Effector memory CD4-positive, alpha-beta T cell (primary cell): ENCODE measurements at regions not wholly inside any gene's neighbourhood (a gene's known extent, or its start where the extent isn't known, plus 50 kb on each side); places are given as distances from the start of the nearest gene placed in this dataset.
"Not testable (repeated sequence)": the region's sequence is repeated elsewhere in the genome, so short reads cannot be mapped to it uniquely, and the experiment has no call there.

Experiments used
- DNase-seq, 3 donors: peaks; one replicate each; pipeline ENCODE4 v3.0.0-alpha.2; 2020
- H3K27ac ChIP-seq: 2 replicates; pipeline ENCODE4 v1.7.0; 2013; ENCODE audit warnings: mild to moderate bottlenecking, low read length, moderate library complexity; ENCODE audit not compliant: insufficient read depth, poor library complexity, severe bottlenecking
- H3K27me3 ChIP-seq: replicated peaks from 2 replicates; pipeline ENCODE4 v1.7.0; 2013; ENCODE audit warnings: mild to moderate bottlenecking, low read length; ENCODE audit not compliant: insufficient read depth, control insufficient read depth, poor library complexity, severe bottlenecking
- H3K36me3 ChIP-seq: 2 replicates; pipeline ENCODE4 v1.7.0; 2013; ENCODE audit warnings: mild to moderate bottlenecking, low read length, moderate library complexity; ENCODE audit not compliant: control insufficient read depth, insufficient read depth
- H3K4me1 ChIP-seq: 2 replicates; pipeline ENCODE4 v1.7.0; 2013; ENCODE audit warnings: low read length, mild to moderate bottlenecking; ENCODE audit not compliant: control insufficient read depth, insufficient read depth, poor library complexity, severe bottlenecking
- H3K4me3 ChIP-seq: 2 replicates; pipeline ENCODE4 v1.7.0; 2013; ENCODE audit warnings: low read length, low read depth, mild to moderate bottlenecking; ENCODE audit not compliant: insufficient read depth, poor library complexity, severe bottlenecking
- H3K9me3 ChIP-seq: 2 replicates; pipeline ENCODE4 v1.7.0; 2013; ENCODE audit warnings: mild to moderate bottlenecking, low read length, moderate library complexity; ENCODE audit not compliant: control insufficient read depth

DNA sequence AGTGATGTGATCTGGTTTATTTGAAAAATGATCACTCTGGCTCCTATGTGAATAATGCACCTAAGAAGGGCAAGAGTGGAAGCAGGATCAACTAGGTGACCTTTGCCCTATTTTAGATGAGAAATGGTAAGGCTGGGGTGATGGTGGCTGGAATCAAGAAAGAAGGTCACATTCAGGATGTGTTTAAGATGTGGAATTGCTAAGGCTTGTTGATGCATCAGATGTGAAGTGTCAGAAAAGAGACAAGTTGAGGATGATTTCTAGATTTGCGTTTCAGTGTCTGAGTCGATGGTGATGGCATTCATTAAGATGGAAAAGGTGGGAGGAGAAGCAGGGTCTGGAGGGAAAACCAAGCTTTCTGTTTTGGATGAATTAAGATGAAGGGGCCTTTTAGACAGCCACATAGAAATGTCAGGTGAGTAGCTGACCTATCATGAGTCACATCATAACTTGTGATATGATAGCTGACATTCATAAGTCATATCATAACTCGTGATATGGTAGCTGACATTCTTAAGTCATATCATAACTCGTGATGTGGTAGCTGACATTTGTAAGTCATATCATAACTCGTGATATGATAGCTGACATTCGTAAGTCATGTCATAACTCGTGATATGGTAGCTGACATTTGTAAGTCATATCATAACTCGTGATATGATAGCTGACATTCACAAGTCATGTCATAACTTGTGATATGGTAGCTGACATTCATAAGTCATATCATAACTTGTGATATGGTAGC lies 101.2 kb upstream of the SEC11C start:
- no peak overlapping the region for H3K4me3 ChIP-seq
- no peaks in the 10 kb centered on the region for H3K27me3 ChIP-seq
- no peak for DNase-seq
- H3K4me1 ChIP-seq: no peaks in the 10 kb centered on the region
- H3K27ac ChIP-seq: no peak overlapping the region
- no peaks in the 10 kb centered on the region for H3K36me3 ChIP-seq
- H3K9me3 ChIP-seq: no peaks in the 10 kb centered on the region

DNA sequence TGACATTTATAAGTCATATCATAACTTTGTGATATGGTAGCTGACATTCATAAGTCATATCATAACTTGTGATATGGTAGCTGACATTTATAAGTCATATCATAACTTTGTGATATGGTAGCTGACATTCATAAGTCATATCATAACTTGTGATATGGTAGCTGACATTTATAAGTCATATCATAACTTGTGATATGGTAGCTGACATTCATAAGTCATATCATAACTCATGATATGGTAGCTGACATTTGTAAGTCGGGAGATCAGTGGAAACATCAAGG lies 100.7 kb upstream of the SEC11C start:
- not testable (repeated sequence) for H3K36me3 ChIP-seq, DNase-seq, H3K4me3 ChIP-seq, H3K9me3 ChIP-seq, H3K4me1 ChIP-seq, H3K27ac ChIP-seq, H3K27me3 ChIP-seq

DNA sequence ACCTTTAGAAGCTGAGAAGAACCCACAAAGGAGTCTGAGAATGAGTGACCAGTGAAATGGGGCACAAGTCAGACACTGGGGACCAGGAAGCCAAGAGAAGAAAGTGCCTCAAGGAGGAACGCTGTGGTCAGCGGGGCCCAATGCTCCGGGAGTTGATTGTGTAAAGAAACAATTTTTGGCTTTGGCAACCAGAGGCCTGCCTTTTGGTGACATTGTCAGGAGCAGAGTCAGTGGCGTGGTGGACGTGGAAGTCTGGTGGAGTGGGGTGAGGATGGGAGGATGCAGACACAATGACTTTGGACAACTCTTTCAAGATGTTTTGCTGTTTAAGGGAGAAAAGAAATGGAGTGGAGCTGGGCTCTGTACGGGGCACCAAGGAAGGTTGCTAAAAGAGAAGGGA lies 100.2 kb upstream of the SEC11C start:
- no peaks in the 10 kb centered on the region for H3K36me3 ChIP-seq
- DNase-seq: no peak
- no peaks in the 10 kb centered on the region for H3K9me3 ChIP-seq
- no peak overlapping the region for H3K27ac ChIP-seq
- H3K4me3 ChIP-seq: no peak overlapping the region
- no peaks in the 10 kb centered on the region for H3K27me3 ChIP-seq
- H3K4me1 ChIP-seq: no peaks in the 10 kb centered on the region

DNA sequence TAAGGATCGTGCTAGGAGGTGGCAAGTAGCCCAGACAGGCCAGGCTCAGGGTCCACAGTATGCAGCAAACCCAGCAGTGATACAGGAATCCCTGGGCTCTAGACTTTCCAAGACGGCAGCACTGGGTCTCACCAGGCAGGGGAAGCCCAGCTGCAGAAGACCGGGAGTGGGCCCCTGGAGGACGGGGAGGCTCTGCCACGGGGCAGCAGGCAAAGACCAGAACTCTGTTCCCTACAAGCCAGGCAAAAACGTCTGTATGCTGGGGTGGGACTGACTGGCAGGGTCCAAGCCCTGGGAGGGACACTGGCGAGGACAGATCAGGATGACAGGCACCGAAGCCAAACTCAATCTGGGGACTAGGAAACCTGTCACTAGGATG lies 98.9 kb upstream of the SEC11C start:
- H3K4me1 ChIP-seq: no peaks in the 10 kb centered on the region
- H3K9me3 ChIP-seq: no peaks in the 10 kb centered on the region
- H3K4me3 ChIP-seq: no peak overlapping the region
- H3K36me3 ChIP-seq: no peaks in the 10 kb centered on the region
- H3K27ac ChIP-seq: no peak overlapping the region
- DNase-seq: no peak
- no peaks in the 10 kb centered on the region for H3K27me3 ChIP-seq

GRCh38 chr18:59041296-59041695 lies 98.4 kb upstream of the SEC11C start:
- no peaks in the 10 kb centered on the region for H3K36me3 ChIP-seq
- no peaks in the 10 kb centered on the region for H3K4me1 ChIP-seq
- H3K27me3 ChIP-seq: no peaks in the 10 kb centered on the region
- H3K27ac ChIP-seq: no peak overlapping the region
- DNase-seq: no peak
- H3K4me3 ChIP-seq: no peak overlapping the region
- no peaks in the 10 kb centered on the region for H3K9me3 ChIP-seq

- no peaks in the 10 kb centered on the region for H3K4me1 ChIP-seq
- no peaks in the 10 kb centered on the region for H3K9me3 ChIP-seq
- no peaks in the 10 kb centered on the region for H3K36me3 ChIP-seq
- H3K4me3 ChIP-seq: no peak overlapping the region
- no peaks in the 10 kb centered on the region for H3K27me3 ChIP-seq
- DNase-seq: no peak
- H3K27ac ChIP-seq: no peak overlapping the region
These were observed 97.6 kb upstream of the SEC11C start for GRCh38 chr18:59041819-59042815.

GRCh38 chr18:59044855-59045254 lies 94.8 kb upstream of the SEC11C start:
- H3K9me3 ChIP-seq: no peaks in the 10 kb centered on the region
- H3K27me3 ChIP-seq: no peaks in the 10 kb centered on the region
- no peak overlapping the region for H3K4me3 ChIP-seq
- H3K4me1 ChIP-seq: no peaks in the 10 kb centered on the region
- no peaks in the 10 kb centered on the region for H3K36me3 ChIP-seq
- no peak overlapping the region for H3K27ac ChIP-seq
- no peak for DNase-seq

DNA sequence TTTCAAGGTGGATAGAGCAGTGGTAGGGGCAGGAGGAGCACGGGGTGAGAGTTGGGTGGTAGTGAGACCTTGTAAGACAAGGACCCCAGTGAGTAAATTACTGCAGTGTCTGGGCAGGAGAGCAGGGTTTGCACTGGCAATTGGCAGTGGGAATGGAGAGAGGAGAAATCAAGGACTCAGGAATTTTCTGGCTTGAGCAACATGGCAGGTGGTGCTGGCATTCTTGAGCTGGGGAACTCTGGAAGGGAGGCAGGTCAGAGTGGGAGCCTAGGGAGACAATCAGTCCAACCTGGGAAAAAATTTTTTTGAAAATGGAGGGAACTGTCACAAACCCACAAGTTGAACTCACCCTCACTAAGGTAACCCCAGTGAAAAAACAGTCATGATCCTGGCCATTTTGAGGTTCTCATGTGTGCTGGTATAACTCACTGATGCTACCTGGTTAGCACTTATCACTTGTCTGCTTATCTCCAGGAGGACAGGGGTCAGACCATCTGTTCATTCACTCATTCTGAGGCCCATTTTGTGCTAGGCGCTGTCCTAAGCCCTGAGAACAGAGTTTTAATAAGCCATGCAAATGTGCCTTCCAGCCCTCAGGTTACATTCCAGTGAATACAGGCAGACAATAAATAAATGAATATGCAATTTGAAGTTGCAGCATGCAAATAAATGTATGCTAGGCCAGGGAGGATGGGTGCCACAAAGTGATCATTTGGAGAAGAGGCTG lies 92.2 kb upstream of the SEC11C start:
- no peak overlapping the region for H3K27ac ChIP-seq
- H3K4me1 ChIP-seq: no peaks in the 10 kb centered on the region
- DNase-seq: no peak
- H3K9me3 ChIP-seq: no peaks in the 10 kb centered on the region
- H3K4me3 ChIP-seq: no peak overlapping the region
- H3K36me3 ChIP-seq: no peaks in the 10 kb centered on the region
- no peaks in the 10 kb centered on the region for H3K27me3 ChIP-seq

GRCh38 chr18:59048048-59048363 lies 91.7 kb upstream of the SEC11C start:
- Histone ChIP-seq H3K4me3 (no peak overlapping the region), H3K4me1 (no peaks in the 10 kb centered on the region), H3K27ac (no peak overlapping the region), H3K9me3 (no peaks in the 10 kb centered on the region), H3K36me3 (no peaks in the 10 kb centered on the region), H3K27me3 (no peaks in the 10 kb centered on the region)
- DNase-seq: no peak

DNA sequence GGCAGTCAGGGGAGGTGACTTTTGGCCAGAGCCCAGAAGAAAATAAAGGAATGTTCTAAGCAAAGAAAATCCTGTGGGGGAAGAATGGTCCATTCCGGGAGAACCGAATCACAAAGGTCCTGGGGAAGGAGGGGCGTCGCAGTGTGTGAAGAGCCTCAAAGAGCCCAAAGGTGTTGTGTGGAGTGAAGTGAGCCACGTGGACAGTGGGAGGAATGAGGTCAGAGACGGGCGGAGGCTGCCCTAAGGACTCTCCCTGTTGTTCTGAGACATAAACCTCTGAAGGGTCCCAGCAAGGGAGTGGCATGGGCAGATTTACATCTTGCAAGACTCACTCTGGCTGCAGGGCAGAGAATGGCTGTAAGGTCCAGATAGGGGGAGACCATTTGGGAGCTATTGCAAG lies 91.3 kb upstream of the SEC11C start:
- H3K27me3 ChIP-seq: no peaks in the 10 kb centered on the region
- no peak overlapping the region for H3K27ac ChIP-seq
- no peak overlapping the region for H3K4me3 ChIP-seq
- no peaks in the 10 kb centered on the region for H3K4me1 ChIP-seq
- H3K36me3 ChIP-seq: no peaks in the 10 kb centered on the region
- no peak for DNase-seq
- H3K9me3 ChIP-seq: no peaks in the 10 kb centered on the region
